ENCODE measurements at regions not wholly inside any gene's neighbourhood (a gene's known extent, or its start where the extent isn't known, plus 50 kb on each side); places are given as distances from the start of the nearest gene placed in this dataset.

- TF ChIP-seq CTCF (IDR thresholded peaks at IDR 0.05; ENCODE audit: low read depth, low read length) = peak; percentile 13
- DNase-seq (ENCODE audit: extremely low read depth, low read depth) = no peak
Measured at GRCh38 chr5:1666812-1667588, 132.6 kb downstream of the MRPL36 start.

- no peak for TF ChIP-seq CTCF (IDR thresholded peaks at IDR 0.05; ENCODE audit: low read depth, low read length)
- DNase-seq (ENCODE audit: extremely low read depth, low read depth) = no peak
Measured at GRCh38 chr5:1666221-1666620, 133.4 kb downstream of the MRPL36 start.

GRCh38 chr5:1665803-1666202 is 133.8 kb downstream of the MRPL36 start:
- DNase-seq (ENCODE audit: extremely low read depth, low read depth) = no peak
- no peak for TF ChIP-seq CTCF (IDR thresholded peaks at IDR 0.05; ENCODE audit: low read depth, low read length)

- no peak for TF ChIP-seq CTCF (IDR thresholded peaks at IDR 0.05; ENCODE audit: low read depth, low read length)
Measured at GRCh38 chr5:1665231-1665630, 134.4 kb downstream of the MRPL36 start.

GRCh38 chr5:1663186-1663585 is 136.5 kb downstream of the MRPL36 start:
- DNase-seq (ENCODE audit: extremely low read depth, low read depth) = no peak
- no peak for TF ChIP-seq CTCF (IDR thresholded peaks at IDR 0.05; ENCODE audit: low read depth, low read length)

More at GRCh38 chr5:1665231-1665630, 134.4 kb downstream of the MRPL36 start:
- DNase-seq (ENCODE audit: extremely low read depth, low read depth) = no peak

GRCh38 chr5:1662559-1663085 is 137.0 kb downstream of the MRPL36 start:
- TF ChIP-seq CTCF (IDR thresholded peaks at IDR 0.05; ENCODE audit: low read depth, low read length) = no peak
- DNase-seq (ENCODE audit: extremely low read depth, low read depth) = no peak

- DNase-seq (ENCODE audit: extremely low read depth, low read depth) = no peak
- no peak for TF ChIP-seq CTCF (IDR thresholded peaks at IDR 0.05; ENCODE audit: low read depth, low read length)
Measured at GRCh38 chr5:1661831-1662558, 137.6 kb downstream of the MRPL36 start.

Measured in AG09319 (cell line).